ENCODE measurements at regions not wholly inside any gene's neighbourhood (a gene's known extent, or its start where the extent isn't known, plus 50 kb on each side); places are given as distances from the start of the nearest gene placed in this dataset.
"Not testable (repeated sequence)": the region's sequence is repeated elsewhere in the genome, so short reads cannot be mapped to it uniquely, and the experiment has no call there.

DNA sequence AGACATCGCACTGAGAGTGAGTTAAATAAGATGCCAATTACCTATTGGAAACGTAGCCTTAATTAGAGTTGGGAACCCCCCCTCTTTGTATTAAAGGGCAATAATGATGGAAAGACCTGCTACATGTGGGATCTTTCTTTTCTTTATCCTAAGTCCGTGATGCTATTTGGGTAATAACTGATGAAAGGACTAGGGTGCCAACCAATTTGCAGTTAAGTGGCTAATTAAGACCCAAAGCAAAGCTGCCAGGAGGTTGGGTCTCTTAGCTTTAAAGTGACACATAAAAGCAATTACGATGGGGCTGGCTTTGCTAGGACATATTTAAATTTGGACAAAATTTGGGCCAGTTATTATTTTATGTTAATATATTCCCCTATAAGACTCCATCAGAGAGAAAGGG is 728.8 kb downstream of the NR2F1-AS1 start:
- no peak for DNase-seq

- no peak for DNase-seq
Measured at GRCh38 chr5:92850886-92851285, 730.1 kb downstream of the NR2F1-AS1 start.

DNA sequence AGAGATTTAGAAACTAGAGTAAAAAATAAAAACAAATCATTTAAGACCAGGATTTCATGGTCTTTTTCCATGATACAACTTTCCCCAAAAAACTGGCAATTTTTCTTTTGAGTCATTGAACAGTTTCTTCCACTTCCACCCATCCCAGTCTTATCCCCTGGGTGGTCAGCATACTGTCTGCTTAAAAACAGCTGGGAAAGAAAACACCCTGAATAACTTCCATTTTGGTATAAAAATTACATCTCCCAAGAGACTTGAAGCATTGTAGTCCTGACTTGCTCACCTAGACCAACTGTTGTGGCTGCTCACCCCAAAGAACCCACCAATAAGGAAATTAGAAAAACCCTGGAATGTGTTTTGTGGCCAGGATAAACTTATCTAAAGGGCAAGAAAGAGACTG is 731.3 kb downstream of the NR2F1-AS1 start:
- no peak for DNase-seq

DNA sequence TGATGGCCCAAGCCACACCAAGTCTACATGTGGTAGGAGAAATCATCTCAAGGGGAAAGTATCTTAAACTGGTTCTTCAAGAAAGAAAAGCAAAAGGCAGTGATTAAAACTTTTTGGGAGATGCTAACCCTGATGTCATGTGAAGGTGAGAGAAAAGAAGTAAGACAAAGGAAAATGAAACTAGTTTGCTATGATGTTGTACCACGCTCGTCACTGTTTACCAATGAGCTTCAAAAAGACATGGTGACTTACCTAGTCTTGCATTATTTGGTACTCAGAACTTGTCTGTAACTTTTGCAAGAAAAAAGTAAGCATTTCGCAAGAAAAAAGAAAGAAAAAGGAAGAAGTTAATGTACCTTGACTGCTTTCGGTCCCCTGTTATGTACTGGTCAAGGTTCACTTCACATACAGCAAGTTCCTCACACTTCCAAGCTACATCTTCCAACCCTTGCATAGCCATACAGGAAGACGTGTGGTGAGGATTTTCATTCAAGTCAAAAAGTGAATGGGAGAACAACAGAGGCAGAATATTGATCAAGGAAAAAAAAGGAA is 739.3 kb downstream of the NR2F1-AS1 start:
- DNase-seq: no peak

- DNase-seq: no peak
Measured at GRCh38 chr5:92838253-92838652, 742.8 kb downstream of the NR2F1-AS1 start.

DNA sequence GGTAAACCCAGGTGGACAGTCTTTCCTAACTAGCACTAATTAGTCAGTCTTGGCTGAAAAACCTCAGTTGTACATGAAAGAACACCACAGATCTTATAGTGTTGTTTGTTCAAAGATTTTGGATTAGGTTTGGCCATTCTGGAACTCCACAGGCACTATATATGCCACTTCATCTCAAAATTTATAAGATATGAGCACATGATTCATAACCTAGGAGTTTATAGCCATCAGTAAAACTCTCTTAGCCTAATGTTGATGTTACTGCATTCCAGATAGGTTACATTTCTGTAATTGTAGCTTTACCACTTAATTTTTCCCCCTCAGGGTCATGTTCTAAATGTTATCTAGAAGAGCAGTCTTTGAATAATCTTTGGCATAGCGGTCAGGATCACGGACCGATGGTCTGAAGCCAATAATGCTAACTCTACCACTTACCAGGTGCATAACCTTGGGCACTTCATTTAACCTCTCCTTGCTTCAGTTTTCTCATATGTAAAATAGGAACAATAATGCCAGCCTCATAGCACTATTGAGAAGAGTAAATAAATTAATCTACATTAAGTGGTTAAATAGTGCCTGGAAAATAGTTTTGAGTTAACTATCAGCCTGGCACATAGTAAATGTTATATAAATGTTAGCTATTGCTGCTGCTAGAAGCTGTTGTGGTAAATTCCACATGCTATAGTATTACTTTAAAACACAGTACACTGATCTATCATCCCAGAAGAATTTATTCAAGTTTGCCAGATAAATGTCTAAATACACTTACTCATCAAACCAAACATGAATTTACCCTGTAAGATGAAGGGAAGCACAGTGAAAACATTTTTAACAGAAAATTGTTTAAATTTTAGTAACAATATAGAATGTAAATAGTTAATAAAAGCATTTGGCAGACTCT is 743.9 kb downstream of the NR2F1-AS1 start:
- no peak for DNase-seq

GRCh38 chr5:92835712-92836111 is 745.3 kb downstream of the NR2F1-AS1 start:
- no peak for DNase-seq

- not testable (repeated sequence) for DNase-seq
Measured at GRCh38 chr5:92823551-92823950, 757.5 kb downstream of the NR2F1-AS1 start.

DNA sequence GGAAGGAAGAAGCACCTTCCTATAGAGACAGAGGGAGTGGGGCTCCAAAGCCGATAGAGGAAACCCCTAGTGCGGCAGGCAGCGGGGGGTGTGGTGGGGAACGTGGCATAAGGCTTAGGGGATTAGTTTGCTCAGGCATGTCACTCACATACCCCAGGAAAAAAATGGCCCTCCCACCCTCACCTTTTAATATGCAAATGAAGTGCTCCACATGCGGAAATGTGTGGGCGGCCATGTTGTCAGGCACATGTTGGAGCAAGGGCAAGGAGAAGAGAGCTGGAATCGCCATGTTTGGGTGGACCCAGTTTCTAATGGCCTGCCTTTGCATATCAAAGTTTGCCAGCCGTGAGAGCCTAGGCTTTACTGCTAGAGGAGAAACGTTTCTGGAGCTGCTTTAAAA is 758.8 kb downstream of the NR2F1-AS1 start:
- no peak for DNase-seq

GRCh38 chr5:92809855-92810465 is 771.1 kb downstream of the NR2F1-AS1 start:
- DNase-seq: no peak

DNA sequence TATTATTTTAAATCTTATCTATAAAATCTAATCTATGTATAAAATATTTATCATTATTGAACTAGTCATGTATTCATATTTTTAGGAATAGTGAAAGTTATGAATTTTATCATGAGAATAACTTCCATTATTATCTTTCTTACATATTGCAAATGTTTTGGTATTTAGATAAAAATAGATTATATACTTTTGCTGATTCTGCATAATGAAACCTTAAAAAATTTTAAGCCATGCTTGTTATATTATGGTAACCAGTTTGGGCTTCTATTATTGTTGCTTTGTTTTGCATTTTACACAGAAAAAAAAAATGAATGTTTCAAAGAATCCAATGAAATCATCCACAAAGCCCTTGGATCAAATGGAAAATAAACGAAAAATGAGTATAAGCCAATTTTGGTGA is 772.5 kb downstream of the NR2F1-AS1 start:
- DNase-seq: no peak

DNA sequence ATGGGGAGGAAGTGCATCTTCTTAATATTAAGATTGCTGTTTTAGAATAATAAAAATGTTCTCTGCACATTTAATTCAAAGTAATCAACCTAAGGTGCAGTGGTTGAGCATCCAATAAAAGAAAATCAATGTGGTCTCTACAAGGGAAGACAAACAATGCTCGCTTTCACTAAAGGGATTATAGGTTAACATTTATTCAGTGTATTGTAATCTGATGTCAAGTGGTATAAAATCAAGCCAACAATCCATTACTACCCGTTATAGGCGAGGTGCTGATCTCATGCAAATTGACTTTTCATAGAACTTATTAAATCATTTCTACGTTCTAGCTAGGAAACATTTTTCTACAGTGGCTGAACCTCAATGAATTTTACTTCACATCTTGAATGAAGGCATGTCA is 773.9 kb downstream of the NR2F1-AS1 start:
- DNase-seq: no peak

DNA sequence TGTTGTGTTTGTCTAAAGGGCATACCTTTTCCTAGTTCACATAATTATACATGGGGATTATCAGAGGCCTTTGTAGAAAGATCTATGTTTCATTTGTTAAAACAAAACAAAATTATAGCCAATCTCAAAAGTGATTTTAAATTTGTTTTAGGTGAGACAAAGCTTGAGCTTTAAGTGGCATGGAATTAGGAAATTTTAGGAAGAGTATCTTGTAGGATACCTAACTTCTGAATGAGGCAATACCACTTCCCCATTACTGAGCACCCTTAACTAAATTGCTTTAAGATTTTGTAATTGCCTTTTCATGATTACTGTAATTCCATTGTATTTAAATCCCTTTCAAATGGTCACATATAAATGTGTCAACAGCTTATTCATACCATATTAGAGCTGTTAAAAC is 775.6 kb downstream of the NR2F1-AS1 start:
- no peak for DNase-seq

- no peak for DNase-seq
Measured at GRCh38 chr5:92801911-92802310, 779.1 kb downstream of the NR2F1-AS1 start.

DNA sequence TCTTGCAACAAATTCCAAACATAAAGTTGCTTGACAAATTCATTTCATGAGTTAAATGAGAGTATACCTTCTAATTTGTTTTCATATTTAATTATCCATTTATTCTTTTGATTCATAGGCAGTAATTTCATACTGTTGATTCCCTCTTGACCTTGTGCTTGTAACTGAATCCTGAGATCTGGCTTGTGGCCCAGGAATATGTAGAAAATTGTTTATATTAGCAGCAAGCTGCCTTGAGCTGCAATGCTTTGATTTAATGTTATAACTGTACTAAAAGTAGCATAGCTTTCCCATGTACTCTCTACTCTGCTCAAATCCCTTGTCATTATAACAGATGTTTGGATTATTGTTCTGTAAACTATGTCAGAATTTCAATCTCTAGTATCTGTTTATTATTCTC is 780.7 kb downstream of the NR2F1-AS1 start:
- no peak for DNase-seq

- no peak for DNase-seq
Measured at GRCh38 chr5:92795633-92796032, 785.4 kb downstream of the NR2F1-AS1 start.

DNA sequence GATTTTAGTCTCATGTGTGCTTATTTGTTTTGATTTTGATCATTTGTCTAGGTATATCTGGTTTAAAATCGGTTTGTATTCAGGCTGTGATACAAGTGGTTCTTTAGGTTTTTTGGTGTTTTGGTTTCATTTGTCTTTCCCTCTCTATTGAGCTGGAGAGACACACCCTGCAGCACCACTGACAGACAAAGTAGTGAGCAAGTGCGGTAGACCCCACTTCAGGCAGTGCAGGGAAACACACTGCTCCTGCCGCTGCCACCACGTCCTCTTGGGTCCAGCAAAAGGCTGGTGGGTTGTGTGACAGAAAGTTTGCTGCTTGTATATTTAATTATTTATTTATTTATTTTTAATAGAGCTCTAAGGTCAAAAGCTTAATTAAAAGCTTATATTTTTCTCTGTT is 801.0 kb downstream of the NR2F1-AS1 start:
- DNase-seq: no peak

DNA sequence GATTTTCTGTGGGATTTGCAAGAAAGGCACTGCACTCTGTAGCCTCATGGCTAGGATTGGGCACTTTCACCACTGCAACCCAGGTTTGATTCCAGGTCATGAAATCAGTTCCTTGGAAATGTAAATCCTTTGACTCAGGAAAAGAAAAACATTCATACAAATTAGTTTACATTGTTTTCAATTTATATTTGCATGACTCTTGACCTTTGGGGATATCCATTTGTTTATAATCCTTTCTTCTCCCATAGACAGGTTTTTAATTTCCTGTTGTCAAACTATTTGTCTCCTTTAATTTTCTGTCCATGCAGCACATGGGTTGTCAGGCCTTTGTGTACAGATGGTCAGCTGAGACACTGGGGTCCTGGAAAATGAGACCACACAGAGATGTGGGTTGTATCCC is 801.5 kb downstream of the NR2F1-AS1 start:
- DNase-seq: no peak

- DNase-seq: no peak
Measured at GRCh38 chr5:92778261-92778660, 802.8 kb downstream of the NR2F1-AS1 start.

GRCh38 chr5:92777421-92777820 is 803.6 kb downstream of the NR2F1-AS1 start:
- no peak for DNase-seq

DNA sequence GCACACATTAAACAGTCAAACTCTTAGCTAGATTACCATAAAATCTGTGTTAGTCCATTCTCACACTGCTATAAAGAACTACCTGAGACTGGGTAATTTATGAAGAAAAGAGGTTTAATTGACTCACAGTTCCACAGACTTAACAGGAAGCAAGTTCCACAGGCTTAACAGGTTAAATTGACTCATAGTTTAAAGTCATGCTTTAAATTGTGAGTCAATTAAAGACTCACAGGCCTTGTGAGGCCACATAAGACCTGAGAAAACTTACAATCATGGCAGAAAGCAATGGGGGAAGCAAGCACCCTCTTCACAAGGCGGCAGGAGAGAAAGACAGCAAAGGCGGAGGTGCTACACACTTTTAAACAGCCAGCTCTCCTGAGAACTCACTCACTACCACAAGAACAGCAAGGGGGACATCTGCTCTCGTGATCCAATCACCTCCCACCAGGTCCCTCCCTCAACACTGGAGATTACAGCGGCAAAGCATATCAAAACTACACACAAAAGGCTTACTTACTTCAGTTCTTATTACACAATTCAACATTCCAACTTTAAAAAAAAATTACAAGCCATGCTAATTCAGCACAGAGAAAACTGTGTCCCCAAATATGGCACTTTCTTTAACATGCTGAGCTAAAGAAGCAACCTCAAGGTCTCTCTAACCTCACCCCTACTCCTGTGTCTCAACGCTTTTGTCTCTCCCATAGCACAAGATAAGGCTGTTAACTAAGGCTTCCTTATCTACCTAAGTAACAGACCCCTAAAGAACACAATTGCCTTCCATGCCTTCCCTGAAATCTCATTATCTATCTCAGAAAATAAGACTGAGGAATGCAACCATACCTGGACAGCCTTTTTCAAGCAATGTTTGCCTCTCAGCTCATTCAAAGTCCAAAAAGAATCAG is 805.1 kb downstream of the NR2F1-AS1 start:
- no peak for DNase-seq

DNA sequence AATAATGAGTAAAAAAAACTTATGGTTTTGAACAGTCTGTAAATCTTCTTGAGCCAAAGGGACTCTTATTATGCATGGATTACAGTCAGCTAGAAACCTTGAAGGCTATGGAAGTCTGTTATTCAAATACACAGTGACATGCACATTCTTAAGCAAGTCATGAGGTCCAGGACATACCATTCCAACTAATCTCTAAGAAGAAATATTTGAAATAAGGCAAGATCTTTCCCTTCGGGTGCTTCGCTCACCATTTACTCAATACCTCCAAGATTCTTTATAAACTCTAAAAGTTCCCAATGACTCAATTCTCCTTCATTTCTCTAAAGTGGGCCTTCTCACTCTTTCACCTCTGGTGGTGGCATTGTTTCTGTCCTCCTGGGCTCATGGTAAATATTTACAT is 811.0 kb downstream of the NR2F1-AS1 start:
- no peak for DNase-seq

GRCh38 chr5:92761585-92761984 is 819.4 kb downstream of the NR2F1-AS1 start:
- DNase-seq: no peak

All from activated CD4-positive, alpha-beta T cell treated with anti-CD3 and anti-CD28 coated beads, Interleukin-10, Interleukin-2, amounts not matched to agents 100 ng/mL and 50 ng/mL, durations not matched to agents 16 hours and 8 hours (primary cell).